WERI-Rb-1 (cell line): ENCODE measurements at regions not wholly inside any gene's neighbourhood (a gene's known extent, or its start where the extent isn't known, plus 50 kb on each side); places are given as distances from the start of the nearest gene placed in this dataset.
"Not testable (repeated sequence)": the region's sequence is repeated elsewhere in the genome, so short reads cannot be mapped to it uniquely, and the experiment has no call there.

ENCODE experiments used
- DNase-seq: peaks from one replicate; pipeline ENCODE4 v3.0.0-alpha.2; 2020
- H3K27ac ChIP-seq: fragments of 250-450 bp; sonication (Bioruptor Pico); 2 replicates; pipeline ENCODE4 v1.5.1; 2020; ENCODE audit warnings: mild to moderate bottlenecking, moderate library complexity
- H3K27me3 ChIP-seq: fragments of 250-450 bp; sonication (Bioruptor Pico); 2 replicates; pipeline ENCODE4 v1.5.1; 2021; ENCODE audit warnings: mild to moderate bottlenecking, low read depth, moderate library complexity; ENCODE audit not compliant: insufficient read depth, severe bottlenecking
- H3K36me3 ChIP-seq: fragments of 250-450 bp; sonication (Bioruptor Pico); 2 replicates; pipeline ENCODE4 v1.5.1; 2020; ENCODE audit warnings: mild to moderate bottlenecking, moderate library complexity
- H3K4me3 ChIP-seq: 2 replicates; pipeline ENCODE4 v1.5.1; 2011; ENCODE audit warnings: low read depth, mild to moderate bottlenecking, control low read depth, low read length
- H3K9me3 ChIP-seq: fragments of 250-450 bp; sonication (Bioruptor Pico); 2 replicates; pipeline ENCODE4 v1.5.1; 2021; ENCODE audit warnings: mild to moderate bottlenecking, moderate library complexity; ENCODE audit not compliant: severe bottlenecking
- CTCF ChIP-seq: IDR thresholded peaks from 2 replicates; pipeline ENCODE4 v1.5.1; 2011; ENCODE audit warnings: low read depth, mild to moderate bottlenecking, control low read depth, inconsistent platforms, low read length

GRCh38 chr3:144818973-144819372, 847.4 kb downstream of the DIPK2A start:
- H3K27me3 ChIP-seq: no peaks in the 10 kb centered on the region
- H3K27ac ChIP-seq: no peak overlapping the region
- no peaks in the 10 kb centered on the region for H3K9me3 ChIP-seq
- H3K4me3 ChIP-seq: no peak overlapping the region
- H3K36me3 ChIP-seq: no peaks in the 10 kb centered on the region
- no peak for TF ChIP-seq CTCF
- no peak for DNase-seq

- not testable (repeated sequence) for H3K27me3 ChIP-seq, DNase-seq, H3K27ac ChIP-seq, H3K36me3 ChIP-seq, H3K9me3 ChIP-seq, H3K4me3 ChIP-seq
Measured at GRCh38 chr3:144820232-144820631, 848.6 kb downstream of the DIPK2A start.

- TF ChIP-seq CTCF: no peak
- no peaks in the 10 kb centered on the region for H3K27me3 ChIP-seq
- H3K27ac ChIP-seq: no peak overlapping the region
- H3K4me3 ChIP-seq: no peak overlapping the region
- no peaks in the 10 kb centered on the region for H3K36me3 ChIP-seq
- H3K9me3 ChIP-seq: no peaks in the 10 kb centered on the region
- DNase-seq: no peak
Measured at GRCh38 chr3:144820726-144821125, 849.1 kb downstream of the DIPK2A start.

- no peaks in the 10 kb centered on the region for H3K36me3 ChIP-seq
- no peak overlapping the region for H3K4me3 ChIP-seq
- no peak for DNase-seq
- no peaks in the 10 kb centered on the region for H3K9me3 ChIP-seq
- no peak for TF ChIP-seq CTCF
- H3K27me3 ChIP-seq: no peaks in the 10 kb centered on the region
- H3K27ac ChIP-seq: no peak overlapping the region
Measured at GRCh38 chr3:144821583-144821982, 850.0 kb downstream of the DIPK2A start.

- H3K27ac ChIP-seq: no peak overlapping the region
- H3K36me3 ChIP-seq: no peaks in the 10 kb centered on the region
- no peak for DNase-seq
- TF ChIP-seq CTCF: no peak
- no peaks in the 10 kb centered on the region for H3K9me3 ChIP-seq
- H3K27me3 ChIP-seq: no peaks in the 10 kb centered on the region
- H3K4me3 ChIP-seq: no peak overlapping the region
Measured at GRCh38 chr3:144822671-144823070, 851.0 kb downstream of the DIPK2A start.

GRCh38 chr3:144831955-144832716, 860.5 kb downstream of the DIPK2A start:
- Histone ChIP-seq H3K4me3 (no peak overlapping the region), H3K27ac (no peak overlapping the region), H3K27me3 (no peaks in the 10 kb centered on the region), H3K9me3 (no peaks in the 10 kb centered on the region), H3K36me3 (no peaks in the 10 kb centered on the region)
- no peak for DNase-seq
- no peak for TF ChIP-seq CTCF
